K562 (cell line): ENCODE measurements at regions not wholly inside any gene's neighbourhood (a gene's known extent, or its start where the extent isn't known, plus 50 kb on each side); places are given as distances from the start of the nearest gene placed in this dataset.

Experiments used
- MEF2D ChIP-seq: conservative IDR thresholded peaks from 2 replicates; pipeline ENCODE4 v1.6.1; 2016; ENCODE audit warnings: low read depth, missing genetic modification characterization, missing compliant biosample characterization
- NFRKB ChIP-seq: fragments of 450-650 bp; IDR thresholded peaks from 2 replicates; pipeline ENCODE4 v1.6.1; 2016; ENCODE audit warnings: low read depth
- POU5F1 ChIP-seq: fragments of 150-350 bp; IDR thresholded peaks from 2 replicates; pipeline ENCODE4 v1.6.1; 2014; ENCODE audit warnings: borderline replicate concordance, low read length, low read depth, mild to moderate bottlenecking; ENCODE audit not compliant: partially characterized antibody
- PTTG1 ChIP-seq: fragments of 450-650 bp; IDR thresholded peaks from 2 replicates; pipeline ENCODE4 v1.6.1; 2016; ENCODE audit warnings: low read depth, mild to moderate bottlenecking, missing genetic modification characterization, missing compliant biosample characterization
- RBM34 ChIP-seq: fragments of 200-400 bp; formaldehyde crosslinking; IDR thresholded peaks from 2 replicates; pipeline ENCODE4 v1.6.1; 2018; ENCODE audit warnings: low read length, borderline replicate concordance; ENCODE audit not compliant: insufficient read depth
- RERE ChIP-seq: sonication (generic); formaldehyde crosslinking; IDR thresholded peaks from 2 replicates; pipeline ENCODE4 v1.8.0; 2023; ENCODE audit warnings: missing genetic modification reagents, mild to moderate bottlenecking, borderline replicate concordance
- ZBTB2 ChIP-seq: fragments of 450-650 bp; IDR thresholded peaks from 2 replicates; pipeline ENCODE4 v1.6.1; 2016; ENCODE audit warnings: antibody characterized with exemption
- ZNF124 ChIP-seq: sonication (generic); formaldehyde crosslinking; IDR thresholded peaks from 2 replicates; pipeline ENCODE4 v1.8.1; 2022; ENCODE audit warnings: missing genetic modification reagents

GRCh38 chr5:154562244-154562880 lies 84.3 kb upstream of the HAND1 start (continued):
- TF ChIP-seq ZNF124 (CRISPR knock-in tag): no peak
- no peak for TF ChIP-seq RERE
- TF ChIP-seq RBM34: no peak
- TF ChIP-seq PTTG1: no peak
- TF ChIP-seq ZBTB2: no peak
- no peak for TF ChIP-seq POU5F1
- no peak for TF ChIP-seq NFRKB
- TF ChIP-seq MEF2D: no peak
